Sigmoid colon (tissue), 4 donors: ENCODE measurements at regions not wholly inside any gene's neighbourhood (a gene's known extent, or its start where the extent isn't known, plus 50 kb on each side); places are given as distances from the start of the nearest gene placed in this dataset.

Experiments used
- EP300 ChIP-seq, 4 donors: sonication (generic); formaldehyde crosslinking; IDR thresholded peaks; one replicate each; pipeline ENCODE4 v1.6.1; 2017; ENCODE audit warnings: antibody characterized with exemption in 4 of 4
- POLR2A ChIP-seq, 2 donors: fragments of 450-650 bp; IDR thresholded peaks; one replicate each; pipeline ENCODE4 v1.6.1; 2016; ENCODE audit warnings: antibody characterized with exemption in 2 of 2, mild to moderate bottlenecking in 2 of 2, moderate library complexity in 2 of 2
- POLR2AphosphoS5 ChIP-seq, 4 donors: sonication (generic); formaldehyde crosslinking; IDR thresholded peaks; one replicate each; pipeline ENCODE4 v1.6.1; 2017; ENCODE audit warnings: antibody characterized with exemption in 4 of 4
- TF ChIP-seq, protein P1 (sequence below), 4 experiments: fragments of 450-650 bp in 3 of 4; fragments of 200-600 bp in 1 of 4; IDR thresholded peaks; one replicate each; pipeline ENCODE4 v1.5.1; 2016 to 2019; ENCODE audit warnings: antibody characterized with exemption in 4 of 4, mild to moderate bottlenecking in 3 of 4, moderate library complexity in 2 of 4

GRCh38 chr1:29671446-29672356, 435.4 kb downstream of the PTPRU start:
- TF ChIP-seq, protein P1, sequence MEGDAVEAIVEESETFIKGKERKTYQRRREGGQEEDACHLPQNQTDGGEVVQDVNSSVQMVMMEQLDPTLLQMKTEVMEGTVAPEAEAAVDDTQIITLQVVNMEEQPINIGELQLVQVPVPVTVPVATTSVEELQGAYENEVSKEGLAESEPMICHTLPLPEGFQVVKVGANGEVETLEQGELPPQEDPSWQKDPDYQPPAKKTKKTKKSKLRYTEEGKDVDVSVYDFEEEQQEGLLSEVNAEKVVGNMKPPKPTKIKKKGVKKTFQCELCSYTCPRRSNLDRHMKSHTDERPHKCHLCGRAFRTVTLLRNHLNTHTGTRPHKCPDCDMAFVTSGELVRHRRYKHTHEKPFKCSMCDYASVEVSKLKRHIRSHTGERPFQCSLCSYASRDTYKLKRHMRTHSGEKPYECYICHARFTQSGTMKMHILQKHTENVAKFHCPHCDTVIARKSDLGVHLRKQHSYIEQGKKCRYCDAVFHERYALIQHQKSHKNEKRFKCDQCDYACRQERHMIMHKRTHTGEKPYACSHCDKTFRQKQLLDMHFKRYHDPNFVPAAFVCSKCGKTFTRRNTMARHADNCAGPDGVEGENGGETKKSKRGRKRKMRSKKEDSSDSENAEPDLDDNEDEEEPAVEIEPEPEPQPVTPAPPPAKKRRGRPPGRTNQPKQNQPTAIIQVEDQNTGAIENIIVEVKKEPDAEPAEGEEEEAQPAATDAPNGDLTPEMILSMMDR (IDR thresholded peaks at IDR 0.05), result no peak
- TF ChIP-seq POLR2AphosphoS5 (IDR thresholded peaks at IDR 0.05) (no peak), POLR2A (IDR thresholded peaks at IDR 0.05) (no peak), EP300 (IDR thresholded peaks at IDR 0.05) (no peak)
